ENCODE measurements at regions not wholly inside any gene's neighbourhood (a gene's known extent, or its start where the extent isn't known, plus 50 kb on each side); places are given as distances from the start of the nearest gene placed in this dataset.

DNA sequence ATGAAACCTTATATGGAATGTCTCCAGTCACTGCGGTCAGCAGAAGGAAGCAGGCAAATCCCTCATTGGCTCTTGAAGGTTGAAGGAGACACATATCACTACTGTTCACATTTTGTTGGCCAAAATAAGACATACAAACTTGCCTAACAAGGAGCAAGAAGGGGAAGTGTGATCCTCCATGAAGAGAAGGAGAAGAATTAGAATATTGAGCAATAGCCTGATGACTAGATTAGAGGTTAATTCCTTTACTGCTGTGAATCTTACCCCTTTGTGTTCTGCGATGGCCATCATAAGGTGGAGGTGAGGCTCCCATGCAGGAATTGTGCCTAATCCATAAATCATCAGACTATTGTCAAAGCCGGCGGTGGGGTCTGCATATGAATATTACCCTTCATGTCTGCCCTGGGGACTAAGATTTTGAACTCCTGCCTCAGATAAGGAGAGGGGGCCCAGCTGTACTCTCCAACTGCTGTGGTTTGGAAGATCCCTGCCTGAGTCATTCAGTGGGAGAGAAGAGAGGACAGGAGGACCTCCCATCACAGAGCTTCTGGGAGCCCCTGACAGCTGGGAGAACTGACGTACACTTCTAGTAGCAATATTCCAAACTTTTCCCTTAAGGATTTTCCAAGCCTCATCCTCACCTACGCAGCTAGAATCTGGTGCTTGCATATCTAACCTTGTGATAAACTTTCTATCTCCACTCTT lies 398.5 kb downstream of the REEP3 start:
- TF ChIP-seq, protein P1, sequence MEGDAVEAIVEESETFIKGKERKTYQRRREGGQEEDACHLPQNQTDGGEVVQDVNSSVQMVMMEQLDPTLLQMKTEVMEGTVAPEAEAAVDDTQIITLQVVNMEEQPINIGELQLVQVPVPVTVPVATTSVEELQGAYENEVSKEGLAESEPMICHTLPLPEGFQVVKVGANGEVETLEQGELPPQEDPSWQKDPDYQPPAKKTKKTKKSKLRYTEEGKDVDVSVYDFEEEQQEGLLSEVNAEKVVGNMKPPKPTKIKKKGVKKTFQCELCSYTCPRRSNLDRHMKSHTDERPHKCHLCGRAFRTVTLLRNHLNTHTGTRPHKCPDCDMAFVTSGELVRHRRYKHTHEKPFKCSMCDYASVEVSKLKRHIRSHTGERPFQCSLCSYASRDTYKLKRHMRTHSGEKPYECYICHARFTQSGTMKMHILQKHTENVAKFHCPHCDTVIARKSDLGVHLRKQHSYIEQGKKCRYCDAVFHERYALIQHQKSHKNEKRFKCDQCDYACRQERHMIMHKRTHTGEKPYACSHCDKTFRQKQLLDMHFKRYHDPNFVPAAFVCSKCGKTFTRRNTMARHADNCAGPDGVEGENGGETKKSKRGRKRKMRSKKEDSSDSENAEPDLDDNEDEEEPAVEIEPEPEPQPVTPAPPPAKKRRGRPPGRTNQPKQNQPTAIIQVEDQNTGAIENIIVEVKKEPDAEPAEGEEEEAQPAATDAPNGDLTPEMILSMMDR (IDR thresholded peaks at IDR 0.05; ENCODE audit: low read length) = no peak
- TF ChIP-seq EZH2 (optimal IDR thresholded peaks at IDR 0.05; ENCODE audit: low read depth, low read length) = no peak

All from MM.1S (cell line).